Renal cortical epithelial cell (primary cell): ENCODE measurements at regions not wholly inside any gene's neighbourhood (a gene's known extent, or its start where the extent isn't known, plus 50 kb on each side); places are given as distances from the start of the nearest gene placed in this dataset.
"Not testable (repeated sequence)": the region's sequence is repeated elsewhere in the genome, so short reads cannot be mapped to it uniquely, and the experiment has no call there.

Source experiments
- DNase-seq: peaks from one replicate; pipeline ENCODE4 v3.0.0-alpha.2; 2011; ENCODE audit warnings: low read depth

- DNase-seq: no peak
Measured at GRCh38 chr1:118298397-118298796, 113.4 kb upstream of the SPAG17 start.

- DNase-seq: no peak
Measured at GRCh38 chr1:118297521-118297920, 112.5 kb upstream of the SPAG17 start.

GRCh38 chr1:118294875-118295642 lies 110.0 kb upstream of the SPAG17 start:
- DNase-seq: no peak

- DNase-seq: peak; percentile 13
Measured at GRCh38 chr1:118291661-118292060, 106.6 kb upstream of the SPAG17 start.

DNA sequence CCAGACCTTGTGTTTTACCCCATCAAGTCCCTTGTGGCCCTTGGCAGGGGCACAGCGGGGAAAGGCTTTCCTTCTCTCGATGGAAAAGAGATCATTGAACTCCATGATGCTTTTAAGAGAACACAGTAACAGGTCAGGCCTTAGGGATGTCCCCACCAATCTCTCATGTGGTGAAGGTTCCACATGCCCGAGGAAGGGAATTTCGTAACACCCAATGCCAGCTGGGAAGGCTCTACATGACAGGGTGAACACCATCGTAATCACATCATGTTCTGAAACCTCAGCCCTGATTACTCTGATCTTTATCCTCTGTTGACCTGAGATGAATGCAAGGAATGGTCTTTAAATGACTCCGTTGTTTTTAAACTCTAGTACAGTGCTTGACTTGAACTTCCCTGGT lies 105.5 kb upstream of the SPAG17 start:
- DNase-seq: peak; percentile 4

- DNase-seq: no peak
Measured at GRCh38 chr1:118290046-118290445, 105.0 kb upstream of the SPAG17 start.

GRCh38 chr1:118280656-118281055 lies 95.6 kb upstream of the SPAG17 start:
- not testable (repeated sequence) for DNase-seq

- DNase-seq: no peak
Measured at GRCh38 chr1:118275472-118276115, 90.6 kb upstream of the SPAG17 start.

- no peak for DNase-seq
Measured at GRCh38 chr1:118272884-118273283, 87.9 kb upstream of the SPAG17 start.

GRCh38 chr1:118271883-118272282 lies 86.9 kb upstream of the SPAG17 start:
- no peak for DNase-seq

DNA sequence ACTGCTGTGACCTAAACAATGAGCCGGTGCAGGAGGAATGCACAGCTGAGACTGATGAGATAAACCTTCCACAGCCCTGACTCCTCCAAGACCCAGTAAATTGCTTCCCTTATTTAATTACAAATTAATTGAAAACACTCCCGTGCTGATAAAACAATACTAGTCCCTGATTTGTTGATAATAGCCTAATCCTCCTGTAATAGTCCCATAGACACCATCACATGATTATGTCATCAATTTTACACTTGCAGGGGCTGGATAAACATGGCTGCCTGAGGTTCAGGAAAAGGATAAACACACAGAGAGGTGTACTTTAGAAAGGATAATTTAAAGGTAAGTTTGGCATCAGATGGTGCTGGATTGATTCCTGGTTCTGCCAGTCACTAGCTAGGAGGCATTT lies 84.6 kb upstream of the SPAG17 start:
- DNase-seq: no peak

DNA sequence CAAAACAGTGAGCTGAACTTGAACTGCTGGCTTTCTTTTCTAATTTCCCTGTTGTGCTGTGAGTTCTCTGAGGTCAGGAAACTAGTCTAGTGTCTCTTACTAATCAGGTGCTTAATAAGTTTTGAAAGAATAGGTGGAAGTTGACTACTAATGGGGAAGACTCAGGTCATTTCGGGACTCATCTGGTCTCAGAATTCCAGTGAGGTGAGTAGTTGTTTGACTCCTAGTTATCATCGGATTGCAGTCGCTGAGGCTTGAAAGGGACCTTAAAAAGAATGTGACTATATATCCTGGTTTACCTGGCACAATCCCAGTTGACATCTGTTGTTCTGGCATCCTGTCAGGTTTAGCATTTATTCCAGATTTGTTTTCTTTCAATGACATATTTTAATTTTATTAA lies 81.4 kb upstream of the SPAG17 start:
- DNase-seq: peak; percentile 84

GRCh38 chr1:118264343-118264742 lies 79.3 kb upstream of the SPAG17 start:
- DNase-seq: peak; percentile 39

DNA sequence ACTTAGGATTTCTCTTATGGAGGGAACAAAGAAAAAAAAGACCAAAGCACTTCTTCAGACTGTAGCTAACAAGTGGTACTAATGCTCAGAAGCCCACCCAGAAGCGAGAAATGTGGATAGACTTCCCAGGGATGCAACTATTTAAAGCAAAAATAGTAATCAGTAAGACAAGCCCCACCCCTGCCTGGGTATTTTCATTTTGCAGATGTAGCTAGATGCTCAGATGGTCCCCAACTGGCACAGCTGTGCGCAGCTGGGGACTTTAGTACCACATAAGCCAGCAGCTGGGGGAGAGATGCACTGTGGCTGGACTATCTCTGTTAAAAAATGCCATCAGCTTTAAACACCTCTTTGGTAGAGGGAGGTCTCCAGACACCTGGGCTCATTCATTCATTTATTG lies 77.8 kb upstream of the SPAG17 start:
- DNase-seq: no peak

DNA sequence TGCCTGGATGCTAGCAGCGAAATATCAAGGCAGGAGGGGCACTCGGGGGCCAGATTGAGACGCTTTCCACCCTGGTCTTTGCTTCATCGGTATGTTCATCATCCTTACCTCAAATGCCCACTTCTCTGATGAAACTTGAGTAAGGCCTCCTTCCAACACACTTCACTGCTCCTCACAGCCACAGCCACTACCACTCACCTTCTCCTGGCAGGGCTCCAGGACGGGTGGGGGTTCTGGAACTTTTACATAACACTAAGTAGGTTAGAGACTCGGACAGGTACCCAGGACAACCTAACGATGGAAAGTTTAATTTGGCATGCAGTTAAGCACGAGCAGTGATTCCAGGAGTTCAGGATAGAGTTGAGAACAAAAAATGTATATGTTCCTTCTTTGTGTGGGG lies 73.9 kb upstream of the SPAG17 start:
- DNase-seq: peak; percentile 13

DNA sequence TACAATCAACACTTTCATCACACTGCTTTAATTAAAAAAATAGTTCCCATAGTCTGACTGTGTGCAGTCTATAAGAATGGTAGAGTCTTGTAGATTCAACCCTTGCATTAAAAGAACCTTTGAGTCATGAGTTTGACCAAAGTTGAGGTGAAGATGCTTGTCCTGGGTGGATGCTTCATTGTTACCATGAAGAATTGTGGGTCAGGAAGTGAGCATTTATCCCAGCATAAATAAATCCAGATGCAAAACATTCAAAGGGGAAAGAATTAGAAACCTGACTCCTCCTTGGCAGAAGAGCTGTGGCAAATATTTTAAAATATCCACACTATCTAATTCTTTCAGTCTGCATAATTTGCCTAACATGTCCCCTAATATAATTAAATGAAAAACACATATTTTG lies 72.9 kb upstream of the SPAG17 start:
- DNase-seq: no peak

- peak; percentile 44 for DNase-seq
Measured at GRCh38 chr1:118254491-118255425, 69.7 kb upstream of the SPAG17 start.

- no peak for DNase-seq
Measured at GRCh38 chr1:118254001-118254400, 69.0 kb upstream of the SPAG17 start.

DNA sequence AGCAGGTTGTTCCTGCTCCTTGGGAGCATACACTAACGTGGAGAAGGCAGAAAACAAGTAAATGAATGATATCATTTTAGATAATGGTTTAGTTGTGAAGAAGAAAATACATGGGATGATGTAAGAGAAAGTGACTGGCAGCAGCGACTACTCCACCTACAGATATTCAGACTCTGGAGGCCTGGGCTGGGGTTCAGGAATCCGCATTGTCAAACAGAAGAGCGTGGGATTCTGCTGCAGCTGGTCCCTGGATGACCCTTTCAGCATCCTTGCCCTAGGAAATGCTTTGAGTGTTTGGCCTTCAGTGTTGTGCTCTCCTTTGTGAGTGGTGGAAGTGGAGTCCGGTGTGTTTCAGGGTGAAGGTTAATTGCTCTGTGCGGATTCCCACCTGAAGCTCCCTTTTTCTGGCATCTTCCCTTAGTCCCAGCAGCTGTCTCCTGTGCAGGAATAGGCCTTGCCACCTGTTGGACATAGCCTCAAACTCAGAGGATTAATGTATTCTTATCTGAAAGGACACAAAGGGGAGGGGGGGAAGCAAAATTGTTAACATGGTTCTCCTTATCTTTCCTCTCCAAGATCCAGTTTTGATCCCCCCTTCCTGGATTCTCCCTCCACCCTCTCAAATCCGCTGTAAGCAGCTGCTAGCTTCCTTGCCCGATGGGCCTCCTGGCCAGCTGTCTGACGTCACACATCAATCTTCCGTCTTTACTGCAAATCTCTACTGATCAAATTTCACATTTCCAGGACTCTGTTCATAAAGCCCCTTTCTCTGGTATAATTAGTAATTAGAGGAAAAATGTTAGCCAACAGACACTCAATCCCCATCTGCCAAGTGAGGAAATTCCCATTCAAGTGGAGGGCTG lies 68.3 kb upstream of the SPAG17 start:
- DNase-seq: no peak

DNA sequence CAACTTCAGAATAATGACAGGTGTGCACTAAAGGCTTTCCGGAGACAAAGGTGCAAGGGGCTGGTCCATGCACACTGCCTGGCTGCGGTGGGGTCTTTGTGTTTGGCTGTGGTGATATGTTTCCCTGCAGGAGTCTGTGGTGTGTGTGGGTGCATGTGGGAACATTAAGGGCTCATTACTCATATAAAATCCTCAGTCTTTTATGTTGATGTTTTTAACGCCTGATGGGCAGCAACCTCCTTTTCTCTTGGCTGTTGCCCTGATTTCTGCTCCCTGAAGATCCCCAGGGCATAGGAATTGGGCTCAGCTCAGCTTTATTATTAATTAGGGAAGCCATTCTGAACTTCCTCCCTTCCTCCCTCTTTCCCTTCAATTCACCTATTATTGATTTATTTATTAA lies 67.6 kb upstream of the SPAG17 start:
- DNase-seq: no peak

GRCh38 chr1:118250232-118250631 lies 65.2 kb upstream of the SPAG17 start:
- DNase-seq: no peak

DNA sequence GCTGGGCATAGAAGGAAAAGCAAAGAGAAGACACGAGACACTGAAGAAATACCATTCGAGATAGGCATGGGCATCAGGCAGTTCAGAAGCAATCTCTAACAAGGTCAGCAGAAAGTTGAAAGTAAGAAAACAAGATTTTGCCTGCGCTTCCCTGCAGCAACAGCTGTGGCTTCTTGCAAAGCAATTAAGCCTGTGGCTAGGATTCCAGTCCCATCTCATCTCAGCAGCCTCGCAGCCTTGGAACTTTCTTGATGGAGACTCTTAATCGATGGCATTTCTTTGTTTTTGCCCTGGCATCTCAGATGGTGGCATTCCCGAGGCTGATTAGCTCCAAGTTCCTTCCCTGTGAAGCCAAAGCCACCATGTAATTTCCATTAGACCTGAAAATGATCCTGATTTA lies 64.6 kb upstream of the SPAG17 start:
- no peak for DNase-seq
